AG04449 (cell line): ENCODE measurements at regions not wholly inside any gene's neighbourhood (a gene's known extent, or its start where the extent isn't known, plus 50 kb on each side); places are given as distances from the start of the nearest gene placed in this dataset.

Source experiments
- CTCF ChIA-PET: fragments of 350-600 bp; formaldehyde crosslinking; extraction: SDS; loops from one replicate; lab custom pipeline; 2021; ENCODE audit warnings: antibody characterized with exemption; lab: Yijun Ruan, JAX
- POLR2A ChIA-PET: fragments of 400-600, 350-600 bp; formaldehyde crosslinking; extraction: SDS; loops from one replicate; lab custom pipeline; 2020; ENCODE audit warnings: antibody characterized with exemption, inconsistent platforms; lab: Yijun Ruan, JAX
- DNase-seq: peaks from one replicate; pipeline ENCODE4 v3.0.0-alpha.2; 2010; ENCODE audit warnings: low read depth, low spot score
- H3K4me3 ChIP-seq: 2 replicates; pipeline ENCODE4 v1.5.1; 2011; ENCODE audit warnings: low read depth, mild to moderate bottlenecking, control low read depth, low read length
- CTCF ChIP-seq: IDR thresholded peaks from one replicate; pipeline ENCODE4 v1.5.1; 2011; ENCODE audit warnings: mild to moderate bottlenecking, moderate library complexity, low read length, control low read depth, inconsistent platforms; ENCODE audit not compliant: insufficient read depth; ENCODE audit errors: missing control alignments

DNA sequence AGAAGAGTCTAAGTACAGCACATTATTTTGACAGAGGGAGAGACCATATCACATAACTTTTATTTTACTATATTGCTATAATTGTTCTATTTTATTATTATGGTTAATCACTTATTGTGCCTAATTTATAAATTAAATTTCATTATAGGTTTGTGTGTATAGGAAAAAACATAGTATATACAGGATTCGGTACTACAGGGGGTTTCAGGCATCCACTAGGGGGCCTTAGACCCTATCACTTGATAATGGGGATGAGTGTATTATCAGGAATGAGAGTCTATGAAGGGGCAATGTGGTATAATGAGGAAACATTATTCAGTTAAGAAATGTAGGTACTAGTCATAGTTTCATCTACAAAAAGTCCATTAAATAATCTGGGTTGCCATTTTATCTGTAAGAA is 833.1 kb downstream of the C4orf33 start:
- ChIA-PET POLR2A (no interaction called here), CTCF (no interaction called here)
- no peak for DNase-seq
- no peak overlapping the region for H3K4me3 ChIP-seq
- TF ChIP-seq CTCF: peak; percentile 6

GRCh38 chr4:129929984-129930383 is 834.0 kb downstream of the C4orf33 start:
- no peak for DNase-seq
- POLR2A ChIA-PET: no interaction called here
- H3K4me3 ChIP-seq: no peak overlapping the region
- TF ChIP-seq CTCF: no peak
- CTCF ChIA-PET: no interaction called here

- no peak overlapping the region for H3K4me3 ChIP-seq
- POLR2A ChIA-PET: no interaction called here
- CTCF ChIA-PET: no interaction called here
- no peak for TF ChIP-seq CTCF
- no peak for DNase-seq
These were observed 854.3 kb downstream of the C4orf33 start for GRCh38 chr4:129950217-129950616.

GRCh38 chr4:129966175-129966574 is 870.2 kb downstream of the C4orf33 start:
- no peak overlapping the region for H3K4me3 ChIP-seq
- TF ChIP-seq CTCF: no peak
- ChIA-PET CTCF (no interaction called here), POLR2A (no interaction called here)
- no peak for DNase-seq

DNA sequence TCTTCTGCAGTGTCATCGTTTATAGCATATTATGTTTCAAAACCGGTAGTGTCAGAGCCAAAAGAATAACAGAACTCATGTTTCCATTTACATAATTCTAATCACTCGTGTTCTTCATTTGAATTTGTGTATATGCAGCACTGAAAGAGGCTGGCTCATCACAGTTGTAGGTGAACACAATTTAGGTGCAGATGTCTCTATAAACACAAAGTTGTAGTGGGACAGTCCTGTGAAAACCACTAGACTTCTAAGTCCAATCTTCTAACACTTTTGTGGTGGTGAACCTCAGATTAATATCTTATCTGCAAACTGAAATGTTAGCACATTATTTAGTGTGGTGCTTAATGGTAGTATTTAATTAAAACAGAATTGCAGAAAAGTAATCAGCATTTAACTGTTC is 872.4 kb downstream of the C4orf33 start:
- no peak for DNase-seq
- TF ChIP-seq CTCF: no peak
- ChIA-PET CTCF (no interaction called here), POLR2A (no interaction called here)
- no peak overlapping the region for H3K4me3 ChIP-seq

DNA sequence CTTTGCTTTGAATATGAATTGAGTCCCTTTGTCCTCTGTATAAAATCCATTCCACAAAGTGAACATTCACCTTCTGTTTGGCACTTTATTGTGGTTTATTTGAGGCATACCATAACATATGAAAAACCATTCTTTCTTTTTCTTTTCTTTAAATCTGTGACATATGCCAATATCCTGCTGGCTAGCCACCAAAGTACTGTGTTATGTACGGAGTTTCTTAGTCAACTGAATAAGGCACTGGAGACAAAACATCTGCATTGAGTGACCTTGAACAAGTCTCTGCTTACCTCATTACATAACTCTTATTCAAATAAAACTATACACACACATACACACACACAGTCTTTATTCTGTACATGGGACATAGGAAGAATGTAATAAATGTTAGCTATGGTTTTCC is 872.8 kb downstream of the C4orf33 start:
- POLR2A ChIA-PET: no interaction called here
- TF ChIP-seq CTCF: no peak
- CTCF ChIA-PET: no interaction called here
- no peak overlapping the region for H3K4me3 ChIP-seq
- no peak for DNase-seq

DNA sequence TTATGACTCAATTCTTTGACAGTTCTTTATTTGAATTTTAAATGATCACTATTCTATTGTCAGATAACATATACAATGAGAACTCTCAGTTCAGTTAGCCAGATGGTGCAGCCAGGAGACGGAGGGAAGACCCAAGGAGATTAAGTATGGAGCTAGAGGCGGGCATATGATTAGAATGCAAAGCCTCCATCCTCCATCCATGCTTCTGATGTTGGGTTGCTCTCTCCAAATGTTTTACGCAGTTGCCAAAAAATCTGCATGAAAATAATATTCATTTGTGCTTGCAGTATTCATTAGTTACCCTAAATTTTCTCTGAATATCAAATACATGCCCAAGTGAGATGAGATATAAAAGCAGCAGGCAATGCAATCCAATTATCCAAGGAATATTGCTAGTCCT is 874.8 kb downstream of the C4orf33 start:
- H3K4me3 ChIP-seq: no peak overlapping the region
- ChIA-PET CTCF (no interaction called here), POLR2A (no interaction called here)
- TF ChIP-seq CTCF: no peak
- no peak for DNase-seq
